IPS DF 6.9 (cell line): ENCODE measurements at regions not wholly inside any gene's neighbourhood (a gene's known extent, or its start where the extent isn't known, plus 50 kb on each side); places are given as distances from the start of the nearest gene placed in this dataset.
"Not testable (repeated sequence)": the region's sequence is repeated elsewhere in the genome, so short reads cannot be mapped to it uniquely, and the experiment has no call there.

Source experiments
- DNase-seq: peaks from one replicate; pipeline ENCODE4 v3.0.0-alpha.2; 2013; ENCODE audit warnings: low read depth, low spot score
- H3K27ac ChIP-seq: one replicate; pipeline ENCODE4 v1.5.1; 2013; ENCODE audit warnings: low read length, control low read depth
- H3K27me3 ChIP-seq: 2 replicates; pipeline ENCODE4 v1.6.1; 2013; ENCODE audit warnings: mild to moderate bottlenecking, low read length; ENCODE audit not compliant: control insufficient read depth, insufficient read depth
- H3K36me3 ChIP-seq: 2 replicates; pipeline ENCODE4 v1.6.1; 2013; ENCODE audit warnings: low read length; ENCODE audit not compliant: control insufficient read depth, insufficient read depth
- H3K4me1 ChIP-seq: 2 replicates; pipeline ENCODE4 v1.6.1; 2013; ENCODE audit warnings: low read length; ENCODE audit not compliant: control insufficient read depth, insufficient read depth
- H3K4me3 ChIP-seq: 2 replicates; pipeline ENCODE4 v1.5.1; 2013; ENCODE audit warnings: mild to moderate bottlenecking, low read length
- H3K9me3 ChIP-seq: 2 replicates; pipeline ENCODE4 v1.6.1; 2013; ENCODE audit warnings: low read length, inconsistent platforms; ENCODE audit not compliant: control insufficient read depth, insufficient read depth
- WGBS: extraction: QIAGEN DNeasy Blood & Tissue Kit; methylation state at CpG from one replicate; pipeline ENCODE4 v1.1.7; 2013; ENCODE audit warnings: mixed read lengths, missing lambda C conversion rate; ENCODE audit not compliant: insufficient read length, insufficient coverage; 5-methylcytosine and 5-hydroxymethylcytosine counted together

- no peak overlapping the region for H3K27ac ChIP-seq
- 100% methylated on average over 2 of the region's 4 CpGs for WGBS
Measured at GRCh38 chr6:120771019-120771418, 563.3 kb downstream of the TBC1D32 start.

GRCh38 chr6:120764312-120764711 is 570.0 kb downstream of the TBC1D32 start:
- no peak overlapping the region for H3K27ac ChIP-seq
- no peaks in the 10 kb centered on the region for H3K9me3 ChIP-seq
- no peaks in the 10 kb centered on the region for H3K27me3 ChIP-seq
- H3K4me1 ChIP-seq: no peaks in the 10 kb centered on the region
- DNase-seq: no peak
- H3K36me3 ChIP-seq: no peaks in the 10 kb centered on the region
- H3K4me3 ChIP-seq: no peak overlapping the region

More at GRCh38 chr6:120771019-120771418, 563.3 kb downstream of the TBC1D32 start:
- H3K36me3 ChIP-seq: no peaks in the 10 kb centered on the region
- H3K27me3 ChIP-seq: no peaks in the 10 kb centered on the region
- H3K4me3 ChIP-seq: no peak overlapping the region
- no peaks in the 10 kb centered on the region for H3K4me1 ChIP-seq
- DNase-seq: no peak
- H3K9me3 ChIP-seq: no peaks in the 10 kb centered on the region

GRCh38 chr6:120759570-120759969 is 574.7 kb downstream of the TBC1D32 start:
- Histone ChIP-seq H3K4me3 (no peak overlapping the region), H3K4me1 (no peaks in the 10 kb centered on the region), H3K27ac (no peak overlapping the region), H3K36me3 (no peaks in the 10 kb centered on the region), H3K9me3 (no peaks in the 10 kb centered on the region), H3K27me3 (no peaks in the 10 kb centered on the region)
- no CpG with 5 or more reads among the region's 1 CpG for WGBS
- no peak for DNase-seq

DNA sequence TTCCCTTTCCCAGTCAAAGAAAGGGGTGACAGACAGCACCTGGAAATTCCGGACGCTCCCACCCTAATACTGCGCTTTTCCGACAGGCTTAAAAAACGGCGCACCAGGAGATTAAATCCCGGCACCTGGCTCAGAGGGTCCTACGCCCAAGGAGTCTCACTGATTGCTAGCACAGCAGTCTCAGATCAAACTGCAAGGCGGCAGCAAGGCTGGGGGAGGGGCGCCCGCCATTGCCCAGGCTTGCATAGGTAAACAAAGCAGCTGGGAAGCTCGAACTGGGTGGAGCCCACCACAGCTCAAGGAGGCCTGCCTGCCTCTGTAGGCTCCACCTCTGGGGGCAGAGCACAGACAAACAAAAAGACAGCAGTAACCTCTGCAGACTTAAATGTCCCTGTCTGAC is 585.7 kb downstream of the TBC1D32 start:
- not testable (repeated sequence) for DNase-seq, H3K4me3 ChIP-seq
- WGBS: no CpG with 5 or more reads among the region's 12 CpGs

GRCh38 chr6:120736740-120737139 is 597.5 kb downstream of the TBC1D32 start:
- no CpG with 5 or more reads among the region's 2 CpGs for WGBS
- no peaks in the 10 kb centered on the region for H3K4me1 ChIP-seq
- H3K27me3 ChIP-seq: no peaks in the 10 kb centered on the region
- no peak overlapping the region for H3K4me3 ChIP-seq
- no peak overlapping the region for H3K27ac ChIP-seq
- no peaks in the 10 kb centered on the region for H3K36me3 ChIP-seq
- no peaks in the 10 kb centered on the region for H3K9me3 ChIP-seq
- no peak for DNase-seq

More for the DNA sequence above, 585.7 kb downstream of the TBC1D32 start:
- H3K27me3 ChIP-seq, H3K36me3 ChIP-seq, H3K9me3 ChIP-seq, H3K4me1 ChIP-seq, H3K27ac ChIP-seq: not testable (repeated sequence)

GRCh38 chr6:120735641-120736040 is 598.6 kb downstream of the TBC1D32 start:
- no peaks in the 10 kb centered on the region for H3K36me3 ChIP-seq
- no peaks in the 10 kb centered on the region for H3K4me1 ChIP-seq
- no CpG with 5 or more reads among the region's 2 CpGs for WGBS
- H3K27ac ChIP-seq: no peak overlapping the region
- no peaks in the 10 kb centered on the region for H3K9me3 ChIP-seq
- no peak overlapping the region for H3K4me3 ChIP-seq
- no peaks in the 10 kb centered on the region for H3K27me3 ChIP-seq
- DNase-seq: no peak

- no peaks in the 10 kb centered on the region for H3K4me1 ChIP-seq
- no peaks in the 10 kb centered on the region for H3K27me3 ChIP-seq
- H3K27ac ChIP-seq: no peak overlapping the region
- no peak overlapping the region for H3K4me3 ChIP-seq
- no peaks in the 10 kb centered on the region for H3K36me3 ChIP-seq
- WGBS: no CpG with 5 or more reads among the region's 3 CpGs
- H3K9me3 ChIP-seq: no peaks in the 10 kb centered on the region
- DNase-seq: no peak
Measured at GRCh38 chr6:120711255-120711654, 623.0 kb downstream of the TBC1D32 start.

DNA sequence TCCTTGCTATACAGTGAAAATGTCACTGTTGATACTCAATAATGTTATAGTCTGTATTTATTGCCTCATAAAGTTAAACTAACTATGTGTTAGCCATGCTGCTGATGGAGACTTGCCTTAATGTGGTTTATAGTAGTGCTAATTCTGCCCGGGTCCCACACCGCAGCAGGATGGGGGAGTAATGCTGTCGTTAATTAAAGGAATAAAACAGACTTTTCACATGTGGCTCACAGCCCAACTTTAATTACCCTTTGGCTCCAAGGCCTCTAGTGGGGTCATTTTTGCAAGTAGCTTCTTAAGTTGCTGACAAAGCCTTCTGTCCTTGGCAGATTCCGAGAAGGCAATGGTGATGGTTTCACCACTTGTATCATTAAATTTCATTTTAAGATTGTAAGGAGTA is 634.3 kb downstream of the TBC1D32 start:
- no CpG with 5 or more reads among the region's 4 CpGs for WGBS
- Histone ChIP-seq H3K9me3 (no peaks in the 10 kb centered on the region), H3K4me3 (no peak overlapping the region), H3K27me3 (no peaks in the 10 kb centered on the region), H3K4me1 (no peaks in the 10 kb centered on the region), H3K36me3 (no peaks in the 10 kb centered on the region), H3K27ac (no peak overlapping the region)
- no peak for DNase-seq

DNA sequence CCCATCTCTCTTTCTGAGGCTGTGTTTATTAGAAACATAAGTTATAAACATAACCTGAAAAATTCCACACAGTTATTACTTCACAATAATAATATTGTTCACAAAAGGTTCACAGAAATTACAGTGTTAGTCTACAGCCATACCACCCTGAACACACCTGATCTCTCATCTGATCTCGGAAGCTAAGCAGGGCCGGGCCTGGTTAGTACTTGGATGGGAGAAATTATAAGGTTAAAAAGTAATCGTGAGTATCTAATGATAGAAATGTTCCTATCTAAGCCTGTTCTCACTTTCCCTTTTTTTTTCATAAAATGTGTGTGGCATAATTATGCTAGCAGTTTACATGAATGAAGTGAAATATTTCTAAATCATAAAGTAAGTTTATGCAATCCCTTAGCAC is 647.8 kb downstream of the TBC1D32 start:
- H3K36me3 ChIP-seq: no peaks in the 10 kb centered on the region
- no peaks in the 10 kb centered on the region for H3K27me3 ChIP-seq
- H3K4me1 ChIP-seq: no peaks in the 10 kb centered on the region
- H3K9me3 ChIP-seq: no peaks in the 10 kb centered on the region
- DNase-seq: no peak
- no CpG with 5 or more reads among the region's 3 CpGs for WGBS
- H3K4me3 ChIP-seq: no peak overlapping the region
- H3K27ac ChIP-seq: no peak overlapping the region

GRCh38 chr6:120682145-120682544 is 652.1 kb downstream of the TBC1D32 start:
- H3K27me3 ChIP-seq: no peaks in the 10 kb centered on the region
- no peak for DNase-seq
- no peak overlapping the region for H3K4me3 ChIP-seq
- no peaks in the 10 kb centered on the region for H3K9me3 ChIP-seq
- H3K27ac ChIP-seq: no peak overlapping the region
- H3K36me3 ChIP-seq: no peaks in the 10 kb centered on the region
- no CpG with 5 or more reads among the region's 3 CpGs for WGBS
- no peaks in the 10 kb centered on the region for H3K4me1 ChIP-seq

GRCh38 chr6:120681204-120681603 is 653.1 kb downstream of the TBC1D32 start:
- Histone ChIP-seq H3K27ac (no peak overlapping the region), H3K27me3 (no peaks in the 10 kb centered on the region), H3K4me3 (no peak overlapping the region), H3K4me1 (no peaks in the 10 kb centered on the region), H3K9me3 (no peaks in the 10 kb centered on the region), H3K36me3 (no peaks in the 10 kb centered on the region)
- no CpG with 5 or more reads among the region's 2 CpGs for WGBS
- no peak for DNase-seq
